HUES64 (cell line): ENCODE measurements at regions not wholly inside any gene's neighbourhood (a gene's known extent, or its start where the extent isn't known, plus 50 kb on each side); places are given as distances from the start of the nearest gene placed in this dataset.

Experiments
- H3K27ac ChIP-seq: 2 replicates; pipeline ENCODE4 v1.7.0; 2013; ENCODE audit warnings: low read depth, low read length, inconsistent platforms
- H3K27me3 ChIP-seq: 2 replicates; pipeline ENCODE4 v1.6.1; 2013; ENCODE audit warnings: mild to moderate bottlenecking, low read length; ENCODE audit not compliant: insufficient read depth
- H3K36me3 ChIP-seq: 2 replicates; pipeline ENCODE4 v1.6.1; 2013; ENCODE audit warnings: mild to moderate bottlenecking, low read length; ENCODE audit not compliant: insufficient read depth
- H3K4me1 ChIP-seq: 2 replicates; pipeline ENCODE4 v1.6.1; 2013; ENCODE audit warnings: mild to moderate bottlenecking, low read length, moderate library complexity; ENCODE audit not compliant: insufficient read depth
- H3K4me3 ChIP-seq: 2 replicates; pipeline ENCODE4 v1.5.1; 2013; ENCODE audit warnings: mild to moderate bottlenecking, low read length, moderate library complexity
- H3K9ac ChIP-seq: 2 replicates; pipeline ENCODE4 v1.6.1; 2013; ENCODE audit warnings: mild to moderate bottlenecking, low read depth, low read length
- H3K9me3 ChIP-seq: 2 replicates; pipeline ENCODE4 v1.6.1; 2013; ENCODE audit warnings: low read depth, low read length; ENCODE audit not compliant: insufficient read depth
- WGBS: fragments of 150-250, 120-280 bp; methylation state at CpG from one replicate; pipeline ENCODE4 v1.1.7; 2013; ENCODE audit warnings: missing lambda C conversion rate; 5-methylcytosine and 5-hydroxymethylcytosine counted together

DNA sequence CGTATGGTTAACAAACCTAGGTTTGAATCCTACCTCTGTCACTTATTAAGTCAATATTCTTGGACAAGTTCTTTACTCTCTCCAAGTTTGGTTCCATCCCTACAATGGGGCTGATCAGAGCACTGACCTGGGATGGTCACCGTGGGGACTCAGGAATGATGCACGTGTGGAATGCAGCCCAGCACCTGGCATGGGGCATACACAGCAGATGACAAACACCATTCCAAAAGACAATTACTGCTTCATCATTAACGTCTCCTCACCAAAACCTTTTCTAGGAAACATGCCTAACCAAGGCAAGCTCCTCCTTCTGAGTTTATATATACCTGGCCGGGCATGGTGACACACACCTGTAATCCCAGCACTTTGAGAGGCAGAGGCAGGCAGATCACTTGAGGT lies 532.9 kb upstream of the ID2 start:
- Histone ChIP-seq H3K4me1 (no peaks in the 10 kb centered on the region; the same call in 1 of the 2 replicates), H3K27ac (no peak overlapping the region), H3K27me3 (no peaks in the 10 kb centered on the region), H3K36me3 (no peaks in the 10 kb centered on the region), H3K4me3 (no peak overlapping the region), H3K9ac (no peak overlapping the region), H3K9me3 (no peaks in the 10 kb centered on the region)
- WGBS, result 84% methylated on average over 5 of the region's 5 CpGs

- WGBS, result 89% methylated on average over 9 of the region's 9 CpGs
These were observed 531.8 kb upstream of the ID2 start for GRCh38 chr2:8149985-8150539.

DNA sequence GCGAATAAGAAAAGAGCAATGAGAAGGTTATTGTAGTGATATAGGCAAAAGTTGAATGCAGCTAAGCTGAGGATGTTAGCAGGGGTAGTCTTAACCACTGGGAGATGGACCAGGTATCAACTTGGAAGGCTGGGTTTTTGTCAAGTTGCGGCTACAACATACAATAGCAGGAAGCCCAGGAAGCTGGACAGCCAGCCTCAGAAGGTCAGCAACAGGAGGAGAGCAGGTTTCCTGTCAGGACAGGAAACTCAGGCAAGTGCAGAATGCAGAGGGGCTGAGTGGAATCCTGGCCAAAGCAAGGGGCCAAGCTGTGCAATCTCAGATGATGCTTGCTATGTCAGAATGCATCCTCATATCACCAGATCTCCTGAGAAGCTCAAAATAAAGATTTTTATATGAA lies 530.0 kb upstream of the ID2 start:
- Histone ChIP-seq H3K27ac (no peak overlapping the region), H3K36me3 (no peaks in the 10 kb centered on the region), H3K9ac (no peak overlapping the region), H3K9me3 (no peaks in the 10 kb centered on the region), H3K27me3 (no peaks in the 10 kb centered on the region), H3K4me3 (no peak overlapping the region), H3K4me1 (no peaks in the 10 kb centered on the region; the same call in 1 of the 2 replicates)
- 94% methylated on average over 2 of the region's 2 CpGs for WGBS

More at GRCh38 chr2:8149985-8150539, 531.8 kb upstream of the ID2 start:
- Histone ChIP-seq H3K27ac (no peak overlapping the region), H3K4me1 (no peaks in the 10 kb centered on the region; the same call in 1 of the 2 replicates), H3K4me3 (no peak overlapping the region), H3K9ac (no peak overlapping the region), H3K27me3 (no peaks in the 10 kb centered on the region), H3K9me3 (no peaks in the 10 kb centered on the region), H3K36me3 (no peaks in the 10 kb centered on the region)

GRCh38 chr2:8152392-8153257 lies 529.2 kb upstream of the ID2 start:
- no peaks in the 10 kb centered on the region; the same call in 1 of the 2 replicates for H3K4me1 ChIP-seq
- 91% methylated on average over 11 of the region's 11 CpGs for WGBS

GRCh38 chr2:8153258-8153718 lies 528.6 kb upstream of the ID2 start:
- no peaks in the 10 kb centered on the region for H3K36me3 ChIP-seq
- H3K9me3 ChIP-seq, result no peaks in the 10 kb centered on the region
- no peaks in the 10 kb centered on the region for H3K27me3 ChIP-seq
- no peak overlapping the region for H3K9ac ChIP-seq
- H3K4me1 ChIP-seq, result peaks cover 2% of the 10 kb centered on the region; the same call in 1 of the 2 replicates
- H3K27ac ChIP-seq, result no peak overlapping the region
- H3K4me3 ChIP-seq, result no peak overlapping the region
- WGBS, result 94% methylated on average over 8 of the region's 8 CpGs

More at GRCh38 chr2:8152392-8153257, 529.2 kb upstream of the ID2 start:
- Histone ChIP-seq H3K27ac (no peak overlapping the region), H3K36me3 (no peaks in the 10 kb centered on the region), H3K27me3 (no peaks in the 10 kb centered on the region), H3K9ac (no peak overlapping the region), H3K9me3 (no peaks in the 10 kb centered on the region), H3K4me3 (no peak overlapping the region)

- Histone ChIP-seq H3K9me3 (no peaks in the 10 kb centered on the region), H3K9ac (no peak overlapping the region), H3K4me3 (no peak overlapping the region), H3K4me1 (peaks cover 6% of the 10 kb centered on the region; the same call in 1 of the 2 replicates), H3K27ac (no peak overlapping the region), H3K27me3 (no peaks in the 10 kb centered on the region), H3K36me3 (no peaks in the 10 kb centered on the region)
- 93% methylated on average over 7 of the region's 7 CpGs for WGBS
These were observed 527.6 kb upstream of the ID2 start for GRCh38 chr2:8154270-8154669.

DNA sequence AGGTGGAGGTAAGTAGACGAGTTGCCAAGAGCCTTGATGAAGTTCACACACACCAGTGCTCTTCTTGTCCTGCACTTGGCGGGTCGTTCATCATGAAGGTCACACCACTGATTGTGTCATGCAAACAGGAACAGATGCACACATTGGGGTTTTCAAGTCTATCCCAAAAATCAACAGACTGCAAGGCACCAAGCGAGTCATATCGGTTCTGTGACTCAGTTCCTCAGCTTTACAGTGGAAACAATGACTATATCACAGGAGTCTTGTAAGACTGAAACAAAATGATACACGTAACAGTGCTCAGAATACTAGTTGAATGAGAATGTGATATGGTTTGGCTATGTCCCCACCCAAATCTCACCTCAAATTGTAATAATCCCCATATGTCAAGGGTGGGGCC lies 526.9 kb upstream of the ID2 start:
- Histone ChIP-seq H3K4me3 (no peak overlapping the region), H3K9me3 (no peaks in the 10 kb centered on the region), H3K9ac (no peak overlapping the region), H3K27ac (no peak overlapping the region), H3K27me3 (no peaks in the 10 kb centered on the region), H3K4me1 (peaks cover 6% of the 10 kb centered on the region; the same call in 1 of the 2 replicates), H3K36me3 (no peaks in the 10 kb centered on the region)
- WGBS, result 96% methylated on average over 5 of the region's 6 CpGs

DNA sequence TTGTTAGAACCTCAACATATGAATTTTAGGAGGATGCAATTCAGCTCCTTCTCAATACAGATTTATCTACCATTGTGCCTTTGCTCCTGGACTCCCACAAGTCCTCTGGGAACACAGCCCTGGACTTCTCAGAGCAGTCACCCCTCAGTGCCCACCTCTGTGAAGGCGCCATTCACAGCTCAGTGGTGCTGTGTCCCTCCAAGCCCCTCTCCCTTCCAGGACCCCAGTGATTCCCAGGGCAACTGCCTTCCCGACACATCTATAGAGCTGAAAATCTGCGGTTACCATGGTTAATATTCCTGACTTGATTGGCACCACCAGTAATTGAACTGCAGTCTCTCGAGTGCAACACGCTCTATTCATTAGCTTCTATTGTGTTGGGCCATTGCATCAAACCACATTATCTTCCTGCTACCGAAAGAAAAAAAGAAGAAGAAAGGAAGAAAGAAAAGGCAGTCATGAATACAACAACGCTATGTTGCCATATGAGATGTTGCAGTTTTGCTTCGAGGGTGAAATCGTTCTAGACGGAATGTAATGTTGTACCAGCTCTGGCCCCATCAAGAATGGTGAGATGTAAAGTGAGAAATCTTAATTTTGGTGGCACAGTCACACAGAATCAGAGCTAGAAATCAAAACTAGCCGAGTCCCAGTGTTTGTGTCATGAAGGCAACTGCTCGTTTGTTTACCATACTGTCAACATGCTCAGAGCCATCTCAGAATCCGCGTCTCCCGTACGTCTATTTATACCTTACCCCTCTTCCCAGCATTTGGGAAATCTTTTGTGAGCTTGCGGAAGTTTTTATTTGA lies 524.0 kb upstream of the ID2 start:
- Histone ChIP-seq H3K27ac (no peak overlapping the region), H3K9me3 (no peaks in the 10 kb centered on the region), H3K27me3 (no peaks in the 10 kb centered on the region), H3K4me3 (no peak overlapping the region), H3K36me3 (no peaks in the 10 kb centered on the region), H3K4me1 (peaks cover 11% of the 10 kb centered on the region), H3K9ac (no peak overlapping the region)
- WGBS, result 91% methylated on average over 17 of the region's 17 CpGs

GRCh38 chr2:8158711-8159110 lies 523.1 kb upstream of the ID2 start:
- Histone ChIP-seq H3K4me3 (no peak overlapping the region), H3K36me3 (no peaks in the 10 kb centered on the region), H3K9me3 (no peaks in the 10 kb centered on the region), H3K27ac (no peak overlapping the region), H3K9ac (no peak overlapping the region), H3K27me3 (no peaks in the 10 kb centered on the region), H3K4me1 (peaks cover 11% of the 10 kb centered on the region)
- WGBS, result 76% methylated on average over 6 of the region's 6 CpGs

DNA sequence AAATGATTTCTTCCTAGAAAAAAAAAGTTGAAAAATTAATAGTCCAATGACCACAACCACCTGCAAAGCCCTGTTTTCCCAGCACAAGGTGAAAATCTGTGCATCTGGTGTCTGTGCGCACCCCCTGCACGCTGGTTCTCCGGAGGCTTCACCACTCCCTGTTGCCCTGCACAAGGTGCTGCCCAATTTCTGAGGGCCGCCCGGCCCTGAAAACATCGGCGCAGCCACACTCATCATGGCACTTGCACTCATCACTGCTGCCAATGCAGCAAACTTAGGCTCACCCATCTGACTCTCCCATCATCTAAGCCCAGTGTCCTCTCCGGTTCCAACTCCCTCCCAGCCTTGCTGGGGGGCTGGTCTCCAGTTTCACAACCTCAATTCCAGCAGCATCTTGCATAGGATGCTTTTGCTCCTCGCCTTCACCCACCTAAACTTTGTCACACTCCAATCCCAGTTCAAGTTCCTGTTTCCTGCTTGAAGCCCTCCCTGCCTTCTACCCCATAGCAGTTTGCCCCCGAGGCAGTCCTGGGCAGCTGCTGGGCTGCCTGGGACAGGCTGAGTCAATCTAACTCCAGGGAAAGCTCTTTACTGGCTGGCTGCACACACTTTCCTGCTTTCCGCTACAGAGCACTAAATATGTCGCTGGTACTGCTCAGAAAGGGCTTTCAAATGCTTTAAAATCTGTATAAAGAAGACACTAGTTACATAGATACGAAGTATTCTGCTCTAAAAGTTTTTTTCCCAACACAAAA lies 522.5 kb upstream of the ID2 start:
- Histone ChIP-seq H3K27me3 (no peaks in the 10 kb centered on the region), H3K36me3 (no peaks in the 10 kb centered on the region), H3K4me1 (peaks cover 11% of the 10 kb centered on the region), H3K4me3 (no peak overlapping the region), H3K27ac (no peak overlapping the region), H3K9me3 (no peaks in the 10 kb centered on the region), H3K9ac (no peak overlapping the region)
- 93% methylated on average over 13 of the region's 13 CpGs for WGBS
